Right cardiac atrium (tissue), 5 donors: ENCODE measurements at regions not wholly inside any gene's neighbourhood (a gene's known extent, or its start where the extent isn't known, plus 50 kb on each side); places are given as distances from the start of the nearest gene placed in this dataset.

Source experiments
- ATAC-seq, 2 donors: fragments of 200-7000 bp; cut with Tn5 transposase; one replicate each; pipeline versions ENCODE4 v1.8.0 to v1.9.1; 2020; ENCODE audit warnings: moderate library complexity in 2 of 2, mild to moderate bottlenecking in 1 of 2
- DNase-seq, 3 donors: peaks; one replicate each; pipeline ENCODE4 v3.0.0-alpha.2; 2020
- H3K27ac ChIP-seq: one replicate; pipeline ENCODE4 v1.5.1; 2013; ENCODE audit warnings: mild to moderate bottlenecking, low read length, control low read depth, moderate library complexity
- H3K27me3 ChIP-seq: one replicate; pipeline ENCODE4 v1.6.1; 2013; ENCODE audit not compliant: control insufficient read depth, insufficient read depth
- H3K4me1 ChIP-seq: one replicate; pipeline ENCODE4 v1.6.1; 2013; ENCODE audit warnings: low read length; ENCODE audit not compliant: control insufficient read depth, insufficient read depth
- H3K4me3 ChIP-seq: one replicate; pipeline ENCODE4 v1.5.1; 2013; ENCODE audit warnings: low read length, control low read depth
- H3K9me3 ChIP-seq: one replicate; pipeline ENCODE4 v1.6.1; 2013; ENCODE audit warnings: low read length; ENCODE audit not compliant: control insufficient read depth
- WGBS: extraction: QIAGEN DNeasy Blood & Tissue Kit; methylation state at CpG from one replicate; pipeline ENCODE4 v1.1.7; 2013; 5-methylcytosine and 5-hydroxymethylcytosine counted together
- intact Hi-C, 4 donors: fragments of 100-400 bp; cut with DNase I; formaldehyde crosslinking; loops; one replicate each; pipeline versions ENCODE4 v1.11.0 to v1.14.0; 2022 to 2023
- donor health status: healthy with polysubstance abuse.
- donor health status: DM: no; HTN: yes; CAD: no.
- donor health status: DM: no; HTN: no; CAD: no.
- donor health status: DM: no; HTN: yes; CAD: no; lungs with severe emphysema.
- donor health status: DM: yes; HTN: yes; CAD: no.

DNA sequence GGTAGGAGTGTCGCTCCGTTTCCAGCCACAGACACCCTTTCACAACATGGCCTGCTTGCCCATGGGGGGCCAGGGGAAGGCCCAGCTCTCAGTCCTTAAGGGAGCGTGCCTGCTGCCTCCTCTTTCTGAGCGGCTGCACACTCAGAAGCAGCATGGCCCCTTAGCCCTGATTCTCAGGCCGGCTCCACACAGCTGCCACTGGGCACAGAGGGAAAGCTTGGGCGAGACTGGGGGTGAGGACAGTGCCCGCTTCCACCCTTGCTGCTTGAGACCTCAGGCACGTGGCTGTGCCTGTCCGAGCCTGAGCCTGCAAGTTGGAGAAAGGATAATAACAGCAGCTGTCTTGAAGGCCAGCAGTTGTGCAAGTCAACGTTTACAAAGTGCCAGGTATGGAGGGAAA, 416.3 kb downstream of the SHANK2 start:
- Histone ChIP-seq H3K4me3 (no peak overlapping the region), H3K4me1 (no peaks in the 10 kb centered on the region), H3K9me3 (no peaks in the 10 kb centered on the region), H3K27ac (no peak overlapping the region), H3K27me3 (no peaks in the 10 kb centered on the region)
- ATAC-seq = no peak
- WGBS = 86% methylated on average over 10 of the region's 10 CpGs
- intact Hi-C loops = no loop called here
- peak in 1 of 3 donors; percentile 18 for DNase-seq

DNA sequence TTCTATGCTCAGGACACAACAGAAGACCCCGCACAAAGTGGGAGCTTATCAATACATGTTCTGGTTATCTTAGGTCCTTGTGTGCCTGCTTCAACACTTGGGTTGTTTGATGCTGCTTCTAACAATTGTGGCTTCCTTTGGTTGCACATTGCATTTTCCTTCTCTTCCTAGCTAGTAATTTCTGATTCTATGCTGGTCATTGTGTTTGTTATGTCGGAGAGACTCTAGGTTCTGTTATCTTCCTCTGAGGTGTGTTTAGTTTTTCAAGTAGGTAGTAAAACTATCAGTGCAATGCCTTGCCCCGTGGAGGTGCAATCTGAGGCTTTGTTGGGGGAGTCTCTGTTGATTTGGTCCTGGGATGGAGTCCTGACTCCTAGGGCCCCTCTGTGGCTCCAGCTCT, 414.2 kb downstream of the SHANK2 start:
- Histone ChIP-seq H3K4me3 (no peak overlapping the region), H3K9me3 (no peaks in the 10 kb centered on the region), H3K27me3 (no peaks in the 10 kb centered on the region), H3K4me1 (no peaks in the 10 kb centered on the region), H3K27ac (no peak overlapping the region)
- intact Hi-C loops = no loop called here
- ATAC-seq (no peak), DNase-seq (no peak)
- WGBS = 76% methylated on average over 3 of the region's 3 CpGs

DNA sequence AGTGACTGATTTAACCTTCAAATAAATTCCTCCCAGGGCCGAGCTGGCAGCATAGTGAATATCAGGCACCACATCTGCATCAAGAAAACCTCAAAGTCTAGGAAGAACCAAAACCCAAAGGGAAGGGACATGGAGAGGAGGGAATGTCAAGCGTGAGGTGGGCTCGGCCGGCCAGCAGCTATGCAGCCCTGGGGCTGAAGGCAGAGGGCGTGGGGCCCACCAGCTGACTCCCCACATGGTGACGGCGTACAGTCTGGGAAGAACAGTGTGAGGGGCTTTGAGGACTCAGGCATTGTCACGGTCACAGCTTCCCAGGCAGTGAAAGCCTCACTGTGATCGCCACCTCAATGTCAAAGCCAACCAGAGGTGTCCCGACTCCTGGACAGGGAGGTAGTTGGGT, 412.5 kb downstream of the SHANK2 start:
- ATAC-seq (no peak), DNase-seq (peak in 1 of 3 donors; percentile 21)
- Histone ChIP-seq H3K9me3 (no peaks in the 10 kb centered on the region), H3K27ac (no peak overlapping the region), H3K27me3 (no peaks in the 10 kb centered on the region), H3K4me1 (no peaks in the 10 kb centered on the region), H3K4me3 (no peak overlapping the region)
- WGBS = 86% methylated on average over 10 of the region's 10 CpGs
- intact Hi-C loops = no loop called here

DNA sequence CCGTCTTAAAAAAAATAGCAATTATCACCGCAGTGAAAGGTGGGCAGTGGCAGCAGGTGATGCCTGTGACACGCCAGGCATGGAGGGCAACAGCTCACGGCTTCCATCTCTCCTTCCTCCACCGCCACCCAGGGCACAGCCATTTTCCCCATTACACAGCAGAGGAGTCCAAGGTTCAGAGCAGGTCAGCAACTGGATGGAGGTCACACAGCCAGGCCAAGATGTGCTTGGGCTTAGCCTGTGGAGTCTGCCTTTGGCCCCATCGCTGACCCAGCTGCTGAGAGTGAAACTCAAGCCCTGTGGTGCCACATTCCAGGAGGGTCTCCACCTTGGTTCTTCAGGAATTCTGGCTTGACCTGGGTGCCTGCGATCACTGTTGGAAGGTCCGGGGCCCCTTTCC, 411.1 kb downstream of the SHANK2 start:
- DNase-seq (peak in 1 of 3 donors; percentile 34), ATAC-seq (no peak)
- no peaks in the 10 kb centered on the region for H3K4me1 ChIP-seq
- H3K27me3 ChIP-seq = no peaks in the 10 kb centered on the region
- WGBS = 89% methylated on average over 8 of the region's 8 CpGs
- intact Hi-C loops = no loop called here
- H3K9me3 ChIP-seq = no peaks in the 10 kb centered on the region
- H3K27ac ChIP-seq = no peak overlapping the region
- no peak overlapping the region for H3K4me3 ChIP-seq

DNA sequence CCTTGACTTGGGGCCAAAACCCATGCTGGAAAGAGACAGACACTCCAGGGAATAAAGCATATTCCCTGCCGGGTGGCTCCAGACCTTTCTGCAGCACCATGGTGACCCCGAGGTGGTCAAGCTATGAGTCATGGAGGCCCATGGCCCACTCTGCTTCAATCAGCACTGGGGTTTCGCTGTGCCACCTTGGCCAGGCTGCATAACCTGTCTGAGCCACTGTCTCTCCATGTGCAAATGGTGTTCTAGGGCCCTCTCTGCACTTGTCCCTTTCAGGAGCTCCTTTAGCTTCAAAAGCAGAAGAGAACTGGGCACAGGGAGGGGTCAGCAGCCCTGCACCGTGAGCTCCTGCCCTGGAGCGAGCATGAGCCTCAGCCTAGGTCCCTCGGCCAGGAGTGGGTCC, 410.1 kb downstream of the SHANK2 start:
- Histone ChIP-seq H3K27ac (no peak overlapping the region), H3K4me3 (no peak overlapping the region), H3K9me3 (no peaks in the 10 kb centered on the region), H3K27me3 (no peaks in the 10 kb centered on the region), H3K4me1 (no peaks in the 10 kb centered on the region)
- WGBS = 80% methylated on average over 6 of the region's 6 CpGs
- ATAC-seq (no peak), DNase-seq (no peak)
- intact Hi-C loops = no loop called here

DNA sequence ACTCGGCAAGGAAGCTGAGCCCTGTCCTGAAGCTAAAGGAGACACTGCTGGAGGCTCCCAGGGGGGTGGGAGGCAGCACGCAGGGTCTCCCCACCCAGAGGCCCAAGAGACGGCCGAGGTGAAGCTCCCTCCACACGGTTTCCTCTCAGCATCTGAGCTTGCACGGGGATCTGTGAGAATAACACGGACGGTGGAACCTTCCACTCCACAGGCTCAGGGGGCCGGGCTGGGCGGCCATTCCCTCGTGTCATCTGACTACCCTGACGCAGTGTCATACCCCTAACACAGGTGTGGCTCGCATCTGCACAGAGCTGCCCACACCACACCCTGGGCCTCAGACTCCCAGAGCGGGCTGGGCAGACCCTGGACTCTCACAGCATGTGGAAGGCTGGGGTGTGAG, 409.7 kb downstream of the SHANK2 start:
- intact Hi-C loops = no loop called here
- H3K27ac ChIP-seq = no peak overlapping the region
- ATAC-seq (no peak), DNase-seq (peak in 1 of 3 donors; percentile 23)
- H3K9me3 ChIP-seq = no peaks in the 10 kb centered on the region
- WGBS = 80% methylated on average over 14 of the region's 14 CpGs
- no peaks in the 10 kb centered on the region for H3K4me1 ChIP-seq
- H3K4me3 ChIP-seq = no peak overlapping the region
- H3K27me3 ChIP-seq = no peaks in the 10 kb centered on the region

DNA sequence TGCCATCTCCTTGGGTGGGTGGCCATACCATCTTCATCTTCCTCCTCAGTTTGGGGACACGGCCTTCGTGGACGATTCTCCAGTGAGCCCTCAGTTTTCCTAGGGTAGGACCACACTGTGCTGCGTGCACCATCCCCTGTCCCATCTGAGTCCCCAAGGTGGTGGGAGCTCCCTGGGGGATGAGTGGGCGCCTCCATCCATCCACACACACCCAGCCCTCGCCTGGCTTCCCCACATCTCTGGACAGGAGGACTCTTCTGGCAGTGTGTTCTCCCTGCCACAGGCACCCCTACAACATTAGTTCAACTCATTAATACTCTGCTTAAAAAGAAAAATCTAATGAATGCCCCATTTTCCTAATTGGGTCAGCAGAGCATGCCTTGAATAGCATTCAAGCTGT, 408.5 kb downstream of the SHANK2 start:
- H3K4me1 ChIP-seq = no peaks in the 10 kb centered on the region
- no peak overlapping the region for H3K4me3 ChIP-seq
- H3K27me3 ChIP-seq = no peaks in the 10 kb centered on the region
- intact Hi-C loops = no loop called here
- ATAC-seq (no peak), DNase-seq (peak in 1 of 3 donors; percentile 31)
- WGBS = 89% methylated on average over 6 of the region's 6 CpGs
- H3K27ac ChIP-seq = no peak overlapping the region
- H3K9me3 ChIP-seq = no peaks in the 10 kb centered on the region

DNA sequence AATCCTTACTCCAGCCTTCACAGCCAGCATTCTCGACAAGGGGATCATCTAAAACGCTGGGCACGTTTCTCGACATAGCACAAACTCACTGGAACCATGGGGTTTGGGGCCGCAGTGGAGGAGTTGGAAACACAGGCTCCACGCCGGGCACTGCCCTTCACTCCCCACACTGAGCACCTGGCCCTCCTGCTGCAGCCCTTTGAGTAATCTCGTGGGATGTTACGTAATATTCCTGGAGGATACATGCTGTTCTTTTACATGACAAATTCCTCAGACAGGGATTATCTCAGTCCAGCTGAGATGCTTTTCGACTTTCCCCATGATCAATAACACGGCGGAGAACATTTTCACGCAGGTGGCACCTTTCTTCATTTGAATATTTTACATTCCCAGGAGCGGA, 408.0 kb downstream of the SHANK2 start:
- peaks cover 1% of the 10 kb centered on the region for H3K9me3 ChIP-seq
- DNase-seq (peak in 1 of 3 donors; percentile 12), ATAC-seq (no peak)
- intact Hi-C loops = no loop called here
- H3K27me3 ChIP-seq = no peaks in the 10 kb centered on the region
- no peaks in the 10 kb centered on the region for H3K4me1 ChIP-seq
- no peak overlapping the region for H3K4me3 ChIP-seq
- 79% methylated on average over 14 of the region's 14 CpGs for WGBS
- no peak overlapping the region for H3K27ac ChIP-seq

DNA sequence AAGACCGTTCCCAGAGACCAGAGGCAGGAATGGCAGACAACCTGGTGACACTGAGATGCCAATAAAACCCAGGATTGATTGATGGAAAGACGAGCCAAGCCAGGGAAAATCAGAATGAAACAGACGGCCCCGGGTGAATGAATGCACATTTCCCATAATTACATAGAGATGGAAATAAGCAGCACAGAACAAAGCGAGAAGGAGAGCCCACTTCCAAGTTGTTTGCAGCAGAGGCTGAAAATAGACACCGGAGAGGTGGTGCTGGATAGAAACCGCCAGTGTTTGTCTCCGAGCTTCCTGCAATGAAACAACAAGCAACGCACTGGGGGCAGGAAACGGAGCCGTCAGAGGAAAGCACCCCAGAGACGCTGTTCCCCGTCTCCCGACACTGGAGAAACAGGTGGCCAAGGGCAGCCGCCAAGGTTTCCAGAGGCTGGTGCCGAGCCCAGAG, 406.8 kb downstream of the SHANK2 start:
- peaks cover 1% of the 10 kb centered on the region for H3K9me3 ChIP-seq
- no peaks in the 10 kb centered on the region for H3K27me3 ChIP-seq
- intact Hi-C loops = no loop called here
- no peak overlapping the region for H3K27ac ChIP-seq
- WGBS = 49% methylated on average over 16 of the region's 16 CpGs
- DNase-seq = peak in 1 of 3 donors; percentile 41
- ATAC-seq = no peak
- H3K4me3 ChIP-seq = no peak overlapping the region
- H3K4me1 ChIP-seq = no peaks in the 10 kb centered on the region

DNA sequence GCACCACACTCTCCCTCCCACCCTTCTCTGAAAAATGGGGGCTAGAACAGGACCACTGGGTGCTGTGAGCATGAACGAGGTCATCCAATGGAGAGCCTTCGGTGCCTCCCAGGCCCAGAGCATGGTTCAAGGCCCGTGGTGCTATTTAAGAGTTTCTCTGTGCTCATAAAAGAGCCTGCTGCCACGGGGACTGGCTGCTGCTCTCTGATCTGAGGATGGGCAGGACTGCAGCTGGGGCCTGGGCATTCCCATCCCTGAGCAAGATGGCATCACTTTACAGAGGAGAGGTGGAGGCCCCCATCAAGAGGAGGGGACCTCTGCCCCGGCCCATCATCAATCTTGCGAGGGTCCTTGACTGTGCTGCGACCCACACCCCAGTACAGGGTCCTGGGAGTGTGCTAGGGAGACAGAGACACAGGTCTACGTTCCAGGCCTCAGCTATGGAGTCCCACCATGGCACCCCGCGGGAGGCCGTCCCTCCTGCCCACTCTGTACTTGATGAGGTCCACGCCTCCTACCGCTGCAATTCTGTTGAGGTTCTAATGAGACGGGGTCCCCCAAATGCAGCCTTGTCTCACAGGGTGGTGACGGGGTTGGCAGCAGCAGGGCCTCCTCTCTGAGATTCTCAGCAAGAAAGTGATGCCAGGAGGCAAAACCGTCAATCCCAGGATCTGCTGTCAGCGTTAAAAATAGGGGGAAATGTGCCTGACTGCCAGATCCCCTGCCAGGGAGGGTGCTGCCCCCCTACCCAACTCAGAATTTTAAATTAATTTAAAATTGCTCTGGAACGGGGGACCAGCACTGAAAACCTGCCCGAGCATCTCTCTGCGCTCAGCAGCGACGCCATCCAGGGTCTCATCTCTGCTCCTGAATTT, 405.4 kb downstream of the SHANK2 start:
- no peaks in the 10 kb centered on the region for H3K4me1 ChIP-seq
- ATAC-seq (no peak), DNase-seq (peak in 1 of 3 donors; percentile 12)
- H3K27me3 ChIP-seq = no peaks in the 10 kb centered on the region
- no peak overlapping the region for H3K27ac ChIP-seq
- no peak overlapping the region for H3K4me3 ChIP-seq
- 91% methylated on average over 22 of the region's 22 CpGs for WGBS
- intact Hi-C loops = no loop called here
- H3K9me3 ChIP-seq = peaks cover 1% of the 10 kb centered on the region

DNA sequence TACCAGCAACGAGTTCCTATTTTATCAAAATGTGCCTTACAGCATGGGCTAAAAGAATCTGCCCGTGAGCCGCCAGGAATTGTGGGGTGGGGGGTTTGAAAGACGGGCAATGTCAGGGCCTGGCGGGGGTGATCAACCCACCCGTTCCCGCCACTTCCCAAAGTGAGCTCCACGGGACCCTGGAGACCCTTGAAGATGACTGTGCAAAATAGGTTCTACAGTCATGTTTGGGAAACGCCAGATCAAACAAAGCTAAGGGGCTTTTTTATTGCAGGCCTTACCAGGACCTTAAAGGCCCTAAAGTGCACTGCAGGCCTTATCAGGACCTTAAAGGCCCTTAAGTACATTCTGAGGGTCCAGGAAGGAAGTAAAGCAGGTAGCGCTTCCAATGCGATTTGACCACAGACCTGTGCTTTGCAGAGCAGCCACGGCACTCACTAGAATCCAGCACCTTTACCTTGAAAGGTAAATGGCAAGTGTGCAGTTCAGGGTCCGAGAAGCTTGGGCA, 404.1 kb downstream of the SHANK2 start:
- intact Hi-C loops = no loop called here
- ATAC-seq = no peak
- no peaks in the 10 kb centered on the region for H3K4me1 ChIP-seq
- DNase-seq = peak in 1 of 3 donors; percentile 40
- H3K4me3 ChIP-seq = no peak overlapping the region
- H3K27ac ChIP-seq = no peak overlapping the region
- 85% methylated on average over 13 of the region's 13 CpGs for WGBS
- peaks cover 1% of the 10 kb centered on the region for H3K9me3 ChIP-seq
- H3K27me3 ChIP-seq = no peaks in the 10 kb centered on the region
